ENCODE measurements at regions not wholly inside any gene's neighbourhood (a gene's known extent, or its start where the extent isn't known, plus 50 kb on each side); places are given as distances from the start of the nearest gene placed in this dataset.

- H3K27ac ChIP-seq (ENCODE audit: low read depth, low read length): no peak overlapping the region
- no peak overlapping the region for H3K56ac ChIP-seq (replicated peaks; ENCODE audit: insufficient read length, low read depth, low read length)
- no peaks in the 10 kb centered on the region for H3K4me1 ChIP-seq (replicated peaks in 1 of 4; ENCODE audit: control insufficient read depth in 3 of 4, insufficient read depth in 4 of 4, low read length in 3 of 4)
- no peaks in the 10 kb centered on the region for H3K27me3 ChIP-seq (replicated peaks in 1 of 4; ENCODE audit: control insufficient read depth in 3 of 4, extremely low read depth in 1 of 4, insufficient read depth in 3 of 4, low read length in 3 of 4)
- WGBS, 2 experiments (ENCODE audit: extremely low coverage in 1 of 2, insufficient coverage in 1 of 2, insufficient read length in 1 of 2, insufficient replicate concordance in 2 of 2, low coverage in 1 of 2, low lambda C conversion rate in 2 of 2, missing lambda C conversion rate in 1 of 2): 91% methylated on average over 2 of the region's 2 CpGs; no CpG with 5 or more reads in 1 of the 2 experiments
- H4K20me1 ChIP-seq (replicated peaks in 1 of 2; ENCODE audit: control insufficient read depth in 1 of 2, insufficient read depth in 2 of 2, low read length in 2 of 2): no peaks in the 10 kb centered on the region
- no peak overlapping the region for H2BK120ac ChIP-seq (replicated peaks; ENCODE audit: low read depth, low read length)
- no peak overlapping the region for H4K5ac ChIP-seq (ENCODE audit: insufficient read length, low read depth, low read length)
- H2BK12ac ChIP-seq (ENCODE audit: low read depth, low read length): no peak overlapping the region
- no peaks in the 10 kb centered on the region for H3K36me3 ChIP-seq (ENCODE audit: control insufficient read depth in 2 of 4, insufficient read depth in 4 of 4, low read length in 3 of 4)
- no peak overlapping the region for H3K4me2 ChIP-seq (ENCODE audit: insufficient read depth in 1 of 2, low read depth in 2 of 2, low read length in 2 of 2)
- H4K8ac ChIP-seq (ENCODE audit: extremely low read depth, insufficient read depth, low read length): no peak overlapping the region
- ChIA-PET POLR2A (ENCODE audit: partially characterized antibody) (no interaction called here), CTCF (ENCODE audit: partially characterized antibody) (no interaction called here)
- no peak overlapping the region for H2BK15ac ChIP-seq (ENCODE audit: low read length)
- H2AK5ac ChIP-seq (ENCODE audit: low read depth, low read length): no peak overlapping the region
- no peak overlapping the region for H2AFZ ChIP-seq (ENCODE audit: low read length)
- no peaks in the 10 kb centered on the region for H3K23me2 ChIP-seq (ENCODE audit: low read depth, low read length)
- no peak overlapping the region for H3K23ac ChIP-seq (ENCODE audit: insufficient read length)
- no peak overlapping the region for H3K4me3 ChIP-seq (ENCODE audit: extremely low read depth in 1 of 4, insufficient read depth in 2 of 4, low read depth in 3 of 4, low read length in 4 of 4)
- no peak overlapping the region for H2BK5ac ChIP-seq (ENCODE audit: low read depth, low read length)
- H3K18ac ChIP-seq (ENCODE audit: extremely low read depth, low read length): no peak overlapping the region
- H3K14ac ChIP-seq (ENCODE audit: insufficient read length): no peak overlapping the region
- H3K4ac ChIP-seq (replicated peaks; ENCODE audit: insufficient read length, low read depth, low read length): no peak overlapping the region
- H4K91ac ChIP-seq (replicated peaks; ENCODE audit: insufficient read length, low read length): no peak overlapping the region
- H3K79me2 ChIP-seq (ENCODE audit: control insufficient read depth in 1 of 2, insufficient read depth in 2 of 2, low read length in 2 of 2): no peaks in the 10 kb centered on the region
- peaks cover 0 to 2% of the 10 kb centered on the region in 2 experiments; a peak in 1 of 4 replicates for H3K9me3 ChIP-seq (ENCODE audit: insufficient read depth in 2 of 2, low read depth in 1 of 2, low read length in 1 of 2)
- H3K79me1 ChIP-seq (ENCODE audit: low read depth, low read length): no peaks in the 10 kb centered on the region
- no peak overlapping the region for H3K9ac ChIP-seq (replicated peaks in 1 of 4; ENCODE audit: extremely low read depth in 1 of 4, low read depth in 3 of 4, low read length in 3 of 4)
- H2BK20ac ChIP-seq (ENCODE audit: low read length): no peak overlapping the region
- DNase-seq (ENCODE audit: low read depth in 1 of 2, low spot score in 2 of 2): no peak
- FAIRE-seq: no peak
- TF ChIP-seq ATF2 (IDR thresholded peaks at IDR 0.05; ENCODE audit: low read length) (no peak), RXRA (IDR thresholded peaks at IDR 0.05; ENCODE audit: insufficient read depth, low read depth, low read length) (no peak)
These were observed 466.6 kb downstream of the TRHDE start for GRCh38 chr12:72738811-72739210.

Data from H1 (cell line).